ENCODE measurements at regions not wholly inside any gene's neighbourhood (a gene's known extent, or its start where the extent isn't known, plus 50 kb on each side); places are given as distances from the start of the nearest gene placed in this dataset.

DNA sequence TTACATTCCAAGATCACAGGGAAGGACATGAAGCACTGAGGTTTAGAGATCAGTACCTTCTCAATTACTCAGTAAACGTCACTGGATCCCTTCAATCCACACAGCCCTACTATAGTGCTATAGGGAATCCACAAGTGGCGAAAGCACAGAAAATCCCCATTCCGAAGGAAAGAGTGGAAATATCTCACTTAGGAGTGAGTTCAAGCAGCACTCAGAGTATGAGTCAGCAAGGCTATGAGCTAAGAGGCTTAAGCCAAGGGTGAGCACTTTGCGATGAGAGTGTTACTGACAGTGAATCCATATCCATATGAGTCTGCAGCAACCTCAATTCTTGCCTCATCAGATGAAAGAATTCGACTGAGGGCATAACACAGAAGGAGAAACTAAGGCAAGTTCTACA is 165.1 kb downstream of the VSIG4 start:
- TF ChIP-seq, protein P1, sequence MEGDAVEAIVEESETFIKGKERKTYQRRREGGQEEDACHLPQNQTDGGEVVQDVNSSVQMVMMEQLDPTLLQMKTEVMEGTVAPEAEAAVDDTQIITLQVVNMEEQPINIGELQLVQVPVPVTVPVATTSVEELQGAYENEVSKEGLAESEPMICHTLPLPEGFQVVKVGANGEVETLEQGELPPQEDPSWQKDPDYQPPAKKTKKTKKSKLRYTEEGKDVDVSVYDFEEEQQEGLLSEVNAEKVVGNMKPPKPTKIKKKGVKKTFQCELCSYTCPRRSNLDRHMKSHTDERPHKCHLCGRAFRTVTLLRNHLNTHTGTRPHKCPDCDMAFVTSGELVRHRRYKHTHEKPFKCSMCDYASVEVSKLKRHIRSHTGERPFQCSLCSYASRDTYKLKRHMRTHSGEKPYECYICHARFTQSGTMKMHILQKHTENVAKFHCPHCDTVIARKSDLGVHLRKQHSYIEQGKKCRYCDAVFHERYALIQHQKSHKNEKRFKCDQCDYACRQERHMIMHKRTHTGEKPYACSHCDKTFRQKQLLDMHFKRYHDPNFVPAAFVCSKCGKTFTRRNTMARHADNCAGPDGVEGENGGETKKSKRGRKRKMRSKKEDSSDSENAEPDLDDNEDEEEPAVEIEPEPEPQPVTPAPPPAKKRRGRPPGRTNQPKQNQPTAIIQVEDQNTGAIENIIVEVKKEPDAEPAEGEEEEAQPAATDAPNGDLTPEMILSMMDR (IDR thresholded peaks at IDR 0.05; ENCODE audit: extremely low read depth in 1 of 2, insufficient read depth in 1 of 2, low read depth in 1 of 2, low read length in 2 of 2), result no peak
- TF ChIP-seq POLR2A (IDR thresholded peaks at IDR 0.05; ENCODE audit: low read depth, low read length) (no peak), EZH2 (IDR thresholded peaks at IDR 0.05; ENCODE audit: borderline replicate concordance, low read depth, low read length, severe bottlenecking) (no peak), POLR2AphosphoS5 (IDR thresholded peaks at IDR 0.05; ENCODE audit: insufficient read depth, low read depth, low read length) (no peak), JUN (IDR thresholded peaks at IDR 0.05; ENCODE audit: borderline replicate concordance, insufficient read depth, insufficient read length, low read depth) (no peak), GATA2 (IDR thresholded peaks at IDR 0.05; ENCODE audit: insufficient read depth, insufficient read length, low read depth, low read length) (no peak), MYC (IDR thresholded peaks at IDR 0.05; ENCODE audit: low read depth, low read length) (no peak), FOS (IDR thresholded peaks at IDR 0.05; ENCODE audit: borderline replicate concordance, insufficient read depth, low read length) (no peak)
- TF ChIP-seq, protein P2, sequence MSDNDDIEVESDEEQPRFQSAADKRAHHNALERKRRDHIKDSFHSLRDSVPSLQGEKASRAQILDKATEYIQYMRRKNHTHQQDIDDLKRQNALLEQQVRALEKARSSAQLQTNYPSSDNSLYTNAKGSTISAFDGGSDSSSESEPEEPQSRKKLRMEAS (IDR thresholded peaks at IDR 0.05; ENCODE audit: insufficient read depth, insufficient read length), result no peak
